ENCODE measurements at regions not wholly inside any gene's neighbourhood (a gene's known extent, or its start where the extent isn't known, plus 50 kb on each side); places are given as distances from the start of the nearest gene placed in this dataset.

- Histone ChIP-seq H3K4me2 (ENCODE audit: insufficient read depth in 1 of 2, low read depth in 2 of 2, low read length in 2 of 2) (no peak overlapping the region), H2AK5ac (ENCODE audit: low read depth, low read length) (no peak overlapping the region), H3K27ac (ENCODE audit: low read depth, low read length) (no peak overlapping the region), H2AFZ (ENCODE audit: low read length) (no peak overlapping the region), H3K79me1 (ENCODE audit: low read depth, low read length) (no peaks in the 10 kb centered on the region), H3K23ac (ENCODE audit: insufficient read length) (no peak overlapping the region), H3K79me2 (ENCODE audit: control insufficient read depth in 1 of 2, insufficient read depth in 2 of 2, low read length in 2 of 2) (no peaks in the 10 kb centered on the region), H3K9ac (replicated peaks in 1 of 4; ENCODE audit: extremely low read depth in 1 of 4, low read depth in 3 of 4, low read length in 3 of 4) (no peak overlapping the region; a peak in 1 of 7 replicates), H3K36me3 (ENCODE audit: control insufficient read depth in 2 of 4, insufficient read depth in 4 of 4, low read length in 3 of 4) (no peaks in the 10 kb centered on the region), H4K20me1 (replicated peaks in 1 of 2; ENCODE audit: control insufficient read depth in 1 of 2, insufficient read depth in 2 of 2, low read length in 2 of 2) (no peaks in the 10 kb centered on the region), H3K27me3 (replicated peaks in 1 of 4; ENCODE audit: control insufficient read depth in 3 of 4, extremely low read depth in 1 of 4, insufficient read depth in 3 of 4, low read length in 3 of 4) (peaks cover 0 to 3% (median 0%) of the 10 kb centered on the region in 4 experiments; a peak in 2 of 7 replicates), H2BK20ac (ENCODE audit: low read length) (no peak overlapping the region), H3K4ac (replicated peaks; ENCODE audit: insufficient read length, low read depth, low read length) (no peak overlapping the region), H2BK120ac (replicated peaks; ENCODE audit: low read depth, low read length) (no peak overlapping the region), H4K91ac (replicated peaks; ENCODE audit: insufficient read length, low read length) (no peak overlapping the region), H3K14ac (ENCODE audit: insufficient read length) (no peak overlapping the region), H4K5ac (ENCODE audit: insufficient read length, low read depth, low read length) (no peak overlapping the region), H3K18ac (ENCODE audit: extremely low read depth, low read length) (no peak overlapping the region), H4K8ac (ENCODE audit: extremely low read depth, insufficient read depth, low read length) (no peak overlapping the region), H3K56ac (replicated peaks; ENCODE audit: insufficient read length, low read depth, low read length) (no peak overlapping the region), H2BK15ac (ENCODE audit: low read length) (no peak overlapping the region), H3K9me3 (ENCODE audit: insufficient read depth in 2 of 2, low read depth in 1 of 2, low read length in 1 of 2) (no peaks in the 10 kb centered on the region), H2BK12ac (ENCODE audit: low read depth, low read length) (no peak overlapping the region), H2BK5ac (ENCODE audit: low read depth, low read length) (no peak overlapping the region), H3K4me3 (ENCODE audit: extremely low read depth in 1 of 4, insufficient read depth in 2 of 4, low read depth in 3 of 4, low read length in 4 of 4) (no peak overlapping the region), H3K23me2 (ENCODE audit: low read depth, low read length) (no peaks in the 10 kb centered on the region), H3K4me1 (replicated peaks in 1 of 4; ENCODE audit: control insufficient read depth in 3 of 4, insufficient read depth in 4 of 4, low read length in 3 of 4) (no peaks in the 10 kb centered on the region)
- POLR2A ChIA-PET (ENCODE audit: partially characterized antibody) = no interaction called here
- DNase-seq (ENCODE audit: low read depth in 1 of 2, low spot score in 2 of 2) = peak in 1 of 2 experiments; percentile 19
- no peak for FAIRE-seq
- CTCF ChIA-PET (ENCODE audit: partially characterized antibody) = no interaction called here
- TF ChIP-seq BACH1 (IDR thresholded peaks at IDR 0.05; ENCODE audit: low read length) (no peak), KDM5A (IDR thresholded peaks at IDR 0.05; ENCODE audit: low read length) (no peak), CTBP2 (IDR thresholded peaks at IDR 0.05; ENCODE audit: borderline replicate concordance, insufficient read depth, insufficient read length, low read length) (no peak)
- 74% methylated on average over 6 of the region's 6 CpGs; no CpG with 5 or more reads in 1 of the 2 experiments for WGBS, 2 experiments (ENCODE audit: extremely low coverage in 1 of 2, insufficient coverage in 1 of 2, insufficient read length in 1 of 2, insufficient replicate concordance in 2 of 2, low coverage in 1 of 2, low lambda C conversion rate in 2 of 2, missing lambda C conversion rate in 1 of 2)
Measured at GRCh38 chr20:60131375-60131774, 173.2 kb downstream of the CDH26 start.

Measured in H1 (cell line).